HG03469 (cell line): ENCODE measurements at regions not wholly inside any gene's neighbourhood (a gene's known extent, or its start where the extent isn't known, plus 50 kb on each side); places are given as distances from the start of the nearest gene placed in this dataset.
"Not testable (repeated sequence)": the region's sequence is repeated elsewhere in the genome, so short reads cannot be mapped to it uniquely, and the experiment has no call there.

Experiments
- ATAC-seq: cut with Tn5 transposase; IDR thresholded peaks from one replicate; pipeline ENCODE4 v1.9.1; 2021; ENCODE audit warnings: mild to moderate bottlenecking, moderate library complexity, moderate number of reproducible peaks; ENCODE audit not compliant: unreplicated experiment

- no peak for ATAC-seq
These were observed 57.5 kb upstream of the GC start for GRCh38 chr4:71841336-71841735.

GRCh38 chr4:71847300-71847699 lies 63.4 kb upstream of the GC start:
- ATAC-seq: no peak

- no peak for ATAC-seq
These were observed 72.1 kb upstream of the GC start for GRCh38 chr4:71855944-71856343.

- ATAC-seq: no peak
These were observed 74.0 kb upstream of the GC start for GRCh38 chr4:71857713-71858451.

- ATAC-seq: no peak
These were observed 76.8 kb upstream of the GC start for GRCh38 chr4:71860643-71861042.

- no peak for ATAC-seq
These were observed 78.4 kb upstream of the GC start for GRCh38 chr4:71862315-71862714.

- ATAC-seq: no peak
These were observed 79.6 kb upstream of the GC start for GRCh38 chr4:71863457-71863856.

- ATAC-seq: no peak
These were observed 80.5 kb upstream of the GC start for GRCh38 chr4:71864380-71864779.

- ATAC-seq: no peak
These were observed 82.5 kb upstream of the GC start for GRCh38 chr4:71866212-71866885.

GRCh38 chr4:71867598-71867997 lies 83.7 kb upstream of the GC start:
- no peak for ATAC-seq

- ATAC-seq: no peak
These were observed 86.6 kb upstream of the GC start for GRCh38 chr4:71870456-71870855.

GRCh38 chr4:71872221-71872620 lies 88.3 kb upstream of the GC start:
- no peak for ATAC-seq

GRCh38 chr4:71872767-71873415 lies 89.0 kb upstream of the GC start:
- no peak for ATAC-seq

GRCh38 chr4:71878376-71878775 lies 94.5 kb upstream of the GC start:
- ATAC-seq: no peak

- ATAC-seq: no peak
These were observed 98.4 kb upstream of the GC start for GRCh38 chr4:71882113-71882841.

- ATAC-seq: peak; percentile 48
These were observed 116.5 kb upstream of the GC start for GRCh38 chr4:71900366-71900765.

GRCh38 chr4:71905594-71905993 lies 121.7 kb upstream of the GC start:
- ATAC-seq: not testable (repeated sequence)

GRCh38 chr4:71906096-71906495 lies 122.2 kb upstream of the GC start:
- ATAC-seq: no peak

GRCh38 chr4:71907071-71907470 lies 123.2 kb upstream of the GC start:
- no peak for ATAC-seq

GRCh38 chr4:71907782-71908181 lies 123.9 kb upstream of the GC start:
- peak; percentile 72 for ATAC-seq

- no peak for ATAC-seq
These were observed 118.5 kb upstream of the NPFFR2 start for GRCh38 chr4:71913275-71913674.
